Caco-2 (cell line): ENCODE measurements at regions not wholly inside any gene's neighbourhood (a gene's known extent, or its start where the extent isn't known, plus 50 kb on each side); places are given as distances from the start of the nearest gene placed in this dataset.

Source experiments
- BruUV-seq: library from RNA; stranded (reverse); fragments of 400-500 nt; replicated peaks from 2 replicates; lab custom pipeline; 2021; lab: Mats Ljungman, UMichigan
- CTCF ChIA-PET: fragments of 300-600 bp; sonication (Branson Sonifier 250); formaldehyde crosslinking; loops from one replicate; lab custom pipeline; 2022; ENCODE audit warnings: antibody characterized with exemption; lab: Charles Lee
- POLR2A ChIA-PET: fragments of 300-600 bp; sonication (Branson Sonifier 250); formaldehyde crosslinking; loops from one replicate; lab custom pipeline; 2022; ENCODE audit warnings: antibody characterized with exemption; lab: Charles Lee
- DNase-seq, 2 experiments: peaks; one replicate each; pipeline versions ENCODE4 v3.0.0 to v3.0.0-alpha.2; 2020 to 2022
- H3K27me3 ChIP-seq: replicated peaks from 2 replicates; pipeline ENCODE4 v1.6.0; 2011; ENCODE audit warnings: low read length; ENCODE audit not compliant: control insufficient read depth, insufficient read depth
- H3K36me3 ChIP-seq: 2 replicates; pipeline ENCODE4 v1.5.1; 2011; ENCODE audit warnings: low read length; ENCODE audit not compliant: control insufficient read depth, insufficient read depth
- H3K4me1 ChIP-seq: fragments of 250-450 bp; sonication (Bioruptor Pico); 2 replicates; pipeline ENCODE4 v1.5.1; 2020; ENCODE audit warnings: mild to moderate bottlenecking
- H3K4me3 ChIP-seq: 2 replicates; pipeline ENCODE4 v1.5.1; 2011; ENCODE audit warnings: low read depth, mild to moderate bottlenecking, control low read depth, low read length
- H3K9me3 ChIP-seq: fragments of 250-450 bp; sonication (Bioruptor Pico); 2 replicates; pipeline ENCODE4 v1.5.1; 2020; ENCODE audit warnings: mild to moderate bottlenecking, moderate library complexity
- H3K27ac Mint-ChIP-seq: one replicate; pipeline ENCODE4 v1.8.0; 2022; ENCODE audit warnings: mixed read lengths; ENCODE audit not compliant: unreplicated experiment
- H3K27me3 Mint-ChIP-seq: one replicate; pipeline ENCODE4 v1.8.0; 2022; ENCODE audit warnings: mixed read lengths; ENCODE audit not compliant: insufficient read depth, unreplicated experiment
- H3K36me3 Mint-ChIP-seq: one replicate; pipeline ENCODE4 v1.8.0; 2022; ENCODE audit warnings: mild to moderate bottlenecking, mixed read lengths; ENCODE audit not compliant: insufficient read depth, unreplicated experiment
- H3K4me1 Mint-ChIP-seq: one replicate; pipeline ENCODE4 v1.8.0; 2022; ENCODE audit warnings: low read depth, mixed read lengths; ENCODE audit not compliant: unreplicated experiment
- H3K4me3 Mint-ChIP-seq: one replicate; pipeline ENCODE4 v1.8.0; 2022; ENCODE audit warnings: mild to moderate bottlenecking, moderate library complexity, mixed read lengths; ENCODE audit not compliant: unreplicated experiment
- H3K9me3 Mint-ChIP-seq: one replicate; pipeline ENCODE4 v1.8.0; 2022; ENCODE audit warnings: mixed read lengths; ENCODE audit not compliant: unreplicated experiment
- CTCF ChIP-seq, 2 experiments: fragments of 200-600 bp in 1 of 2; IDR thresholded peaks; 1 replicate in 1 of 2; 2 replicates in 1 of 2; pipeline versions ENCODE4 v1.5.1 to v1.8.0; 2011 to 2022; ENCODE audit warnings: antibody characterized with exemption in 1 of 2, control low read depth in 1 of 2, inconsistent platforms in 1 of 2, low read depth in 1 of 2, low read length in 1 of 2, mild to moderate bottlenecking in 1 of 2, moderate library complexity in 1 of 2; ENCODE audit not compliant: insufficient read depth in 1 of 2, severe bottlenecking in 1 of 2, unreplicated experiment in 1 of 2
- intact Hi-C: fragments of 100-400 bp; cut with micrococcal nuclease; formaldehyde crosslinking; loops from one replicate; pipeline ENCODE4 v1.10.0; 2022; ENCODE audit not compliant: unreplicated experiment

GRCh38 chr5:164649266-164649665 is 1143.8 kb downstream of the MAT2B start:
- H3K9me3 Mint-ChIP-seq, result no peaks in the 10 kb centered on the region
- Histone ChIP-seq H3K4me3 (no peak overlapping the region), H3K27me3 (no peaks in the 10 kb centered on the region), H3K9me3 (no peaks in the 10 kb centered on the region), H3K36me3 (no peaks in the 10 kb centered on the region), H3K4me1 (no peaks in the 10 kb centered on the region)
- H3K4me1 Mint-ChIP-seq, result no peaks in the 10 kb centered on the region
- peaks cover 4% of the 10 kb centered on the region for H3K27me3 Mint-ChIP-seq
- TF ChIP-seq CTCF (IDR thresholded peaks at IDR 0.05; ENCODE audit: insufficient read depth in 1 of 2, low read depth in 1 of 2, low read length in 1 of 2, severe bottlenecking in 1 of 2, unreplicated experiment in 1 of 2), result no peak
- H3K36me3 Mint-ChIP-seq, result no peaks in the 10 kb centered on the region
- POLR2A ChIA-PET, result no interaction called here
- DNase-seq, result no peak
- H3K4me3 Mint-ChIP-seq, result no peak overlapping the region
- no TSS peak for BruUV-seq
- CTCF ChIA-PET, result no interaction called here
- H3K27ac Mint-ChIP-seq, result no peak overlapping the region
- intact Hi-C loops, result no loop called here

- no peaks in the 10 kb centered on the region for H3K36me3 Mint-ChIP-seq
- intact Hi-C loops, result no loop called here
- CTCF ChIA-PET, result no interaction called here
Measured at GRCh38 chr5:164650427-164650826, 1145.0 kb downstream of the MAT2B start.

GRCh38 chr5:164651546-164652275 is 1146.3 kb downstream of the MAT2B start:
- Histone ChIP-seq H3K9me3 (no peaks in the 10 kb centered on the region), H3K36me3 (no peaks in the 10 kb centered on the region), H3K27me3 (no peaks in the 10 kb centered on the region), H3K4me1 (no peaks in the 10 kb centered on the region), H3K4me3 (no peak overlapping the region)
- Mint-ChIP-seq H3K9me3 (no peaks in the 10 kb centered on the region), H3K27me3 (peaks cover 7% of the 10 kb centered on the region), H3K27ac (no peak overlapping the region), H3K36me3 (no peaks in the 10 kb centered on the region), H3K4me1 (no peaks in the 10 kb centered on the region), H3K4me3 (no peak overlapping the region)
- intact Hi-C loops, result no loop called here
- DNase-seq, result no peak
- ChIA-PET POLR2A (no interaction called here), CTCF (interaction anchor here (0.6 kb wide), 1 partner anchor 639 kb away, joined by 8 read pairs; no protein-coding TSS in a partner anchor)
- BruUV-seq, result no TSS peak
- TF ChIP-seq CTCF (IDR thresholded peaks at IDR 0.05; ENCODE audit: insufficient read depth in 1 of 2, low read depth in 1 of 2, low read length in 1 of 2, severe bottlenecking in 1 of 2, unreplicated experiment in 1 of 2), result no peak

More at GRCh38 chr5:164650427-164650826, 1145.0 kb downstream of the MAT2B start:
- Mint-ChIP-seq H3K4me1 (no peaks in the 10 kb centered on the region), H3K27ac (no peak overlapping the region), H3K27me3 (peaks cover 7% of the 10 kb centered on the region), H3K4me3 (no peak overlapping the region), H3K9me3 (no peaks in the 10 kb centered on the region)
- no peak for DNase-seq
- POLR2A ChIA-PET, result no interaction called here
- no TSS peak for BruUV-seq
- Histone ChIP-seq H3K4me1 (no peaks in the 10 kb centered on the region), H3K9me3 (no peaks in the 10 kb centered on the region), H3K4me3 (no peak overlapping the region), H3K36me3 (no peaks in the 10 kb centered on the region), H3K27me3 (no peaks in the 10 kb centered on the region)
- TF ChIP-seq CTCF (IDR thresholded peaks at IDR 0.05; ENCODE audit: insufficient read depth in 1 of 2, low read depth in 1 of 2, low read length in 1 of 2, severe bottlenecking in 1 of 2, unreplicated experiment in 1 of 2), result no peak
